22Rv1 (cell line): ENCODE measurements at regions not wholly inside any gene's neighbourhood (a gene's known extent, or its start where the extent isn't known, plus 50 kb on each side); places are given as distances from the start of the nearest gene placed in this dataset.

Experiments used
- H3K27ac ChIP-seq: fragments of 450-650 bp; 2 replicates; pipeline ENCODE4 v1.5.1; 2017
- CTCF ChIP-seq: fragments of 450-650 bp; IDR thresholded peaks from 2 replicates; pipeline ENCODE4 v1.5.1; 2017; ENCODE audit warnings: mild to moderate bottlenecking
- ZFX ChIP-seq: fragments of 450-650 bp; IDR thresholded peaks from 2 replicates; pipeline ENCODE4 v1.6.1; 2017; ENCODE audit warnings: antibody characterized with exemption, borderline replicate concordance

- H3K27ac ChIP-seq, result no peak overlapping the region
- TF ChIP-seq CTCF (no peak), ZFX (no peak)
Observed at GRCh38 chr3:148477375-148477774, 220.3 kb upstream of the AGTR1 start.

- TF ChIP-seq CTCF (no peak), ZFX (no peak)
- no peak overlapping the region for H3K27ac ChIP-seq
Observed at GRCh38 chr3:148493631-148494030, 204.1 kb upstream of the AGTR1 start.

GRCh38 chr3:148494451-148494850 is 203.3 kb upstream of the AGTR1 start:
- H3K27ac ChIP-seq, result no peak overlapping the region
- no peak for TF ChIP-seq CTCF
- no peak for TF ChIP-seq ZFX

GRCh38 chr3:148500881-148501280 is 196.8 kb upstream of the AGTR1 start:
- H3K27ac ChIP-seq, result no peak overlapping the region
- TF ChIP-seq ZFX (no peak), CTCF (no peak)

GRCh38 chr3:148510116-148510515 is 187.6 kb upstream of the AGTR1 start:
- no peak overlapping the region for H3K27ac ChIP-seq
- no peak for TF ChIP-seq CTCF
- no peak for TF ChIP-seq ZFX

- H3K27ac ChIP-seq, result no peak overlapping the region
- TF ChIP-seq ZFX (no peak), CTCF (no peak)
Observed at GRCh38 chr3:148510561-148510960, 187.1 kb upstream of the AGTR1 start.

GRCh38 chr3:148512648-148513047 is 185.1 kb upstream of the AGTR1 start:
- H3K27ac ChIP-seq, result no peak overlapping the region
- TF ChIP-seq ZFX, result no peak
- TF ChIP-seq CTCF, result no peak
